PC-3 (cell line): ENCODE measurements at regions not wholly inside any gene's neighbourhood (a gene's known extent, or its start where the extent isn't known, plus 50 kb on each side); places are given as distances from the start of the nearest gene placed in this dataset.

Source experiments
- ATAC-seq: fragments of 200-7000 bp; cut with Tn5 transposase; 2 replicates; pipeline ENCODE4 v1.9.1; 2020; ENCODE audit warnings: mild to moderate bottlenecking, moderate library complexity
- BruUV-seq: library from RNA; stranded (reverse); fragments of 400-500 nt; replicated peaks from 2 replicates; lab custom pipeline; 2021; lab: Mats Ljungman, UMichigan
- CTCF ChIA-PET: fragments of 300-600 bp; sonication (Branson Sonifier 250); formaldehyde crosslinking; loops from one replicate; lab custom pipeline; 2022; ENCODE audit warnings: antibody characterized with exemption; lab: Charles Lee
- POLR2A ChIA-PET: fragments of 300-600 bp; sonication (Branson Sonifier 250); formaldehyde crosslinking; loops from one replicate; lab custom pipeline; 2022; ENCODE audit warnings: antibody characterized with exemption; ENCODE audit not compliant: unreplicated experiment; lab: Charles Lee
- DNase-seq: peaks from one replicate; pipeline ENCODE4 v3.0.0-alpha.2; 2015
- H2AFZ ChIP-seq: fragments of 300-600 bp; sonication (generic); 2 replicates; pipeline ENCODE4 v1.6.0; 2016; ENCODE audit warnings: antibody characterized with exemption, low read length
- H3F3A ChIP-seq: fragments of 300-600 bp; sonication (generic); one replicate; pipeline ENCODE4 v1.6.0; 2017; ENCODE audit warnings: antibody characterized with exemption, low read length, control low read depth, mild to moderate bottlenecking; ENCODE audit not compliant: unreplicated experiment
- H3K27ac ChIP-seq: fragments of 300-600 bp; sonication (generic); 2 replicates; pipeline ENCODE4 v1.5.1; 2016; ENCODE audit warnings: mild to moderate bottlenecking, low read length
- H3K27me3 ChIP-seq: fragments of 300-600 bp; sonication (generic); 2 replicates; pipeline ENCODE4 v1.6.1; 2016; ENCODE audit warnings: low read length, mixed read lengths
- H3K36me3 ChIP-seq: fragments of 300-600 bp; sonication (generic); 2 replicates; pipeline ENCODE4 v1.6.1; 2016; ENCODE audit warnings: low read depth, mixed run types, low read length, mixed read lengths
- H3K4me1 ChIP-seq: fragments of 300-600 bp; sonication (generic); 2 replicates; pipeline ENCODE4 v1.5.1; 2016; ENCODE audit warnings: low read length; ENCODE audit not compliant: insufficient read depth
- H3K4me2 ChIP-seq: fragments of 300-600 bp; sonication (generic); 2 replicates; pipeline ENCODE4 v1.6.0; 2016; ENCODE audit warnings: low read length
- H3K4me3 ChIP-seq: fragments of 300-600 bp; sonication (generic); 2 replicates; pipeline ENCODE4 v1.5.1; 2016; ENCODE audit warnings: mild to moderate bottlenecking, low read length, mixed read lengths
- H3K79me2 ChIP-seq: fragments of 300-600 bp; sonication (generic); 2 replicates; pipeline ENCODE4 v1.6.1; 2017; ENCODE audit warnings: low read length, mixed read lengths
- H3K9ac ChIP-seq: fragments of 300-600 bp; sonication (generic); 2 replicates; pipeline ENCODE4 v1.6.0; 2016; ENCODE audit warnings: mild to moderate bottlenecking, low read length
- H3K9me2 ChIP-seq: fragments of 300-600 bp; sonication (generic); replicated peaks from 2 replicates; pipeline ENCODE4 v1.6.1; 2016; ENCODE audit warnings: mixed run types, low read length, mixed read lengths
- H3K9me3 ChIP-seq: fragments of 300-600 bp; sonication (generic); 2 replicates; pipeline ENCODE4 v1.6.1; 2016; ENCODE audit warnings: low read length, mixed read lengths
- H4K20me1 ChIP-seq: fragments of 300-600 bp; sonication (generic); 2 replicates; pipeline ENCODE4 v1.6.1; 2016; ENCODE audit warnings: low read length, mixed read lengths
- CTCF ChIP-seq: fragments of 300-600 bp; sonication (generic); conservative IDR thresholded peaks from 2 replicates; pipeline ENCODE4 v1.5.1; 2017; ENCODE audit warnings: antibody characterized with exemption, low read depth, mild to moderate bottlenecking, low read length
- EZH2 ChIP-seq: fragments of 300-600 bp; sonication (generic); IDR thresholded peaks from one replicate; pipeline ENCODE4 v1.6.1; 2017; ENCODE audit warnings: antibody characterized with exemption, mild to moderate bottlenecking, low read length; ENCODE audit not compliant: unreplicated experiment
- EZH2phosphoT487 ChIP-seq: fragments of 300-600 bp; sonication (generic); IDR thresholded peaks from 2 replicates; pipeline ENCODE4 v1.6.1; 2018; ENCODE audit warnings: mild to moderate bottlenecking, antibody characterized with exemption, low read length, borderline replicate concordance
- intact Hi-C: fragments of 100-400 bp; cut with micrococcal nuclease; formaldehyde crosslinking; loops from 2 replicates; pipeline ENCODE4 v1.9.0; 2023

GRCh38 chr7:28878481-28878880 is 79.6 kb downstream of the TRIL start:
- ChIA-PET POLR2A (no interaction called here), CTCF (no interaction called here)
- Histone ChIP-seq H2AFZ (no peak overlapping the region), H3K9me2 (no peaks in the 10 kb centered on the region), H3K4me1 (no peaks in the 10 kb centered on the region), H3K27ac (no peak overlapping the region), H3K4me3 (no peak overlapping the region), H3K36me3 (no peaks in the 10 kb centered on the region), H3K79me2 (no peaks in the 10 kb centered on the region), H3K27me3 (no peaks in the 10 kb centered on the region), H4K20me1 (no peaks in the 10 kb centered on the region), H3K4me2 (no peak overlapping the region), H3F3A (no peaks in the 10 kb centered on the region), H3K9ac (no peak overlapping the region), H3K9me3 (no peaks in the 10 kb centered on the region)
- intact Hi-C loops = no loop called here
- no peak for DNase-seq
- ATAC-seq = no peak
- no TSS peak for BruUV-seq
- TF ChIP-seq CTCF (no peak), EZH2phosphoT487 (no peak), EZH2 (no peak)
